SK-N-MC (cell line): ENCODE measurements at regions not wholly inside any gene's neighbourhood (a gene's known extent, or its start where the extent isn't known, plus 50 kb on each side); places are given as distances from the start of the nearest gene placed in this dataset.

Experiments used
- EZH2 ChIP-seq: fragments of 200-600 bp; sonication (generic); IDR thresholded peaks from one replicate; pipeline ENCODE4 v1.6.1; 2017; ENCODE audit warnings: antibody characterized with exemption
- POLR2AphosphoS5 ChIP-seq: IDR thresholded peaks from 2 replicates; pipeline ENCODE4 v1.6.1; 2012; ENCODE audit warnings: mild to moderate bottlenecking, low read depth, low read length, borderline replicate concordance

DNA sequence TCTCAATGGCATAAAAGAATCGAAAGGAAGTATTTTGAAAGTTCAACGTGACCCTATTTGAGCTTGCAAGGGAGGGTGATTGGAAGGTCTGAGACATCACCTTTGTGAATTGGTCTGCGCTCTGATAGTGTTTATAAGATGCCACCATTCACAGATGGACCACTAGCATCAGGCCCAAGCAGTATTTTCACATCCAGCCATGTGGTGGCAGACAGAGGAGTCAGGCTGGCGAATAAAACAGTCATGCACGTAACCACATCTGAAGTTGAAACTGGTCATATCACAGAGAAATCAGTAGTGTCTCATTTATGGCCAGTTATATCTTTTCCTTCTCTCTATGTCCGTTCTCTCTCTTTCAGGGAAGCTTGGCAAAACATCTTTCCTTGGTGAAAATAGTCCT, 170.1 kb upstream of the ONECUT1 start:
- TF ChIP-seq EZH2 (no peak), POLR2AphosphoS5 (no peak)
